ENCODE measurements at regions not wholly inside any gene's neighbourhood (a gene's known extent, or its start where the extent isn't known, plus 50 kb on each side); places are given as distances from the start of the nearest gene placed in this dataset.

GRCh38 chr9:1683951-1684350 is 331.2 kb upstream of the SMARCA2 start:
- TF ChIP-seq, protein P1, sequence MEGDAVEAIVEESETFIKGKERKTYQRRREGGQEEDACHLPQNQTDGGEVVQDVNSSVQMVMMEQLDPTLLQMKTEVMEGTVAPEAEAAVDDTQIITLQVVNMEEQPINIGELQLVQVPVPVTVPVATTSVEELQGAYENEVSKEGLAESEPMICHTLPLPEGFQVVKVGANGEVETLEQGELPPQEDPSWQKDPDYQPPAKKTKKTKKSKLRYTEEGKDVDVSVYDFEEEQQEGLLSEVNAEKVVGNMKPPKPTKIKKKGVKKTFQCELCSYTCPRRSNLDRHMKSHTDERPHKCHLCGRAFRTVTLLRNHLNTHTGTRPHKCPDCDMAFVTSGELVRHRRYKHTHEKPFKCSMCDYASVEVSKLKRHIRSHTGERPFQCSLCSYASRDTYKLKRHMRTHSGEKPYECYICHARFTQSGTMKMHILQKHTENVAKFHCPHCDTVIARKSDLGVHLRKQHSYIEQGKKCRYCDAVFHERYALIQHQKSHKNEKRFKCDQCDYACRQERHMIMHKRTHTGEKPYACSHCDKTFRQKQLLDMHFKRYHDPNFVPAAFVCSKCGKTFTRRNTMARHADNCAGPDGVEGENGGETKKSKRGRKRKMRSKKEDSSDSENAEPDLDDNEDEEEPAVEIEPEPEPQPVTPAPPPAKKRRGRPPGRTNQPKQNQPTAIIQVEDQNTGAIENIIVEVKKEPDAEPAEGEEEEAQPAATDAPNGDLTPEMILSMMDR (IDR thresholded peaks at IDR 0.05): no peak
- TF ChIP-seq POLR2A (IDR thresholded peaks at IDR 0.05) (no peak), EP300 (IDR thresholded peaks at IDR 0.05) (no peak), POLR2AphosphoS5 (IDR thresholded peaks at IDR 0.05) (no peak)

All from stomach (tissue), 4 donors.